ENCODE measurements at regions not wholly inside any gene's neighbourhood (a gene's known extent, or its start where the extent isn't known, plus 50 kb on each side); places are given as distances from the start of the nearest gene placed in this dataset.

- BruUV-seq (replicated peaks): no TSS peak
- Histone ChIP-seq H4K91ac (ENCODE audit: insufficient read depth, low read depth, low read length) (no peak overlapping the region), H3K27ac (ENCODE audit: insufficient read depth, low read length) (no peak overlapping the region), H3K9ac (ENCODE audit: low read depth, low read length) (no peak overlapping the region), H3K36me3 (ENCODE audit: control insufficient read depth, insufficient read depth, low read length) (no peaks in the 10 kb centered on the region), H2BK120ac (ENCODE audit: low read depth, low read length) (no peak overlapping the region), H2AK5ac (ENCODE audit: low read depth, low read length) (no peak overlapping the region), H3K56ac (ENCODE audit: extremely low read depth, insufficient read depth, low read length) (no peak overlapping the region), H3K4me3 (ENCODE audit: insufficient read depth, low read depth, low read length) (no peak overlapping the region), H2AK9ac (replicated peaks; ENCODE audit: low read depth, low read length, poor library complexity) (no peak overlapping the region), H2BK5ac (ENCODE audit: low read depth, low read length, poor library complexity, severe bottlenecking) (no peak overlapping the region), H3K27me3 (ENCODE audit: control insufficient read depth, insufficient read depth, low read length) (no peaks in the 10 kb centered on the region), H3K14ac (replicated peaks; ENCODE audit: low read depth, low read length) (no peak overlapping the region), H3K4me2 (ENCODE audit: low read depth, low read length) (no peak overlapping the region), H4K8ac (ENCODE audit: low read depth in 2 of 2, low read length in 2 of 2) (no peak overlapping the region), H3K18ac (ENCODE audit: low read depth, low read length) (no peak overlapping the region), H3K4ac (ENCODE audit: low read depth, low read length) (no peak overlapping the region), H3K9me3 (ENCODE audit: control insufficient read depth, insufficient read depth, low read length) (no peaks in the 10 kb centered on the region), H3K4me1 (ENCODE audit: control insufficient read depth, insufficient read depth, low read length) (no peaks in the 10 kb centered on the region), H3K23ac (ENCODE audit: low read depth, low read length) (no peak overlapping the region), H4K5ac (ENCODE audit: low read depth, low read length) (no peak overlapping the region), H3K9me1 (ENCODE audit: insufficient read depth, low read length) (no peaks in the 10 kb centered on the region), H2BK20ac (ENCODE audit: low read depth, low read length) (no peak overlapping the region), H2AFZ (replicated peaks; ENCODE audit: low read length, poor library complexity) (no peak overlapping the region), H3K79me1 (ENCODE audit: low read depth in 1 of 2, low read length in 2 of 2) (no peaks in the 10 kb centered on the region), H2BK15ac (ENCODE audit: low read depth, low read length) (no peak overlapping the region), H4K20me1 (ENCODE audit: insufficient read depth, low read length) (no peaks in the 10 kb centered on the region)
- CTCF ChIA-PET: no interaction called here
- ATAC-seq (ENCODE audit: low read depth): no peak
- in situ Hi-C loops (cut with MboI; ENCODE audit: low sequenced_read_pairs) (no loop called here), dilution Hi-C loops (cut with HindIII; ENCODE audit: low sequenced_read_pairs, unreplicated experiment) (no loop called here), intact Hi-C loops (cut with micrococcal nuclease) (no loop called here)
- TF ChIP-seq MXI1 (IDR thresholded peaks at IDR 0.05; ENCODE audit: borderline replicate concordance, low read depth, low read length) (no peak), ELK1 (IDR thresholded peaks at IDR 0.05; ENCODE audit: borderline replicate concordance, low read depth, low read length) (no peak), POLR2A (IDR thresholded peaks at IDR 0.05; ENCODE audit: low read depth, low read length) (no peak), FOS (IDR thresholded peaks at IDR 0.05; ENCODE audit: low read depth, low read length) (no peak), SMC3 (IDR thresholded peaks at IDR 0.05; ENCODE audit: low read depth, low read length) (no peak), USF2 (IDR thresholded peaks at IDR 0.05; ENCODE audit: low read depth, low read length) (no peak), RFX5 (IDR thresholded peaks at IDR 0.05; ENCODE audit: low read depth, low read length) (no peak), CHD1 (IDR thresholded peaks at IDR 0.05; ENCODE audit: low read depth, low read length) (no peak), NFE2L2 (IDR thresholded peaks at IDR 0.05; ENCODE audit: low read depth, low read length) (no peak), BHLHE40 (IDR thresholded peaks at IDR 0.05; ENCODE audit: low read depth, low read length) (no peak), RCOR1 (IDR thresholded peaks at IDR 0.05; ENCODE audit: insufficient replicate concordance, low read length) (no peak), CEBPB (IDR thresholded peaks at IDR 0.05; ENCODE audit: low read depth, low read length) (no peak), MAZ (IDR thresholded peaks at IDR 0.05; ENCODE audit: borderline replicate concordance, low read depth, low read length) (no peak), RAD21 (IDR thresholded peaks at IDR 0.05; ENCODE audit: low read length) (no peak), MAFK (IDR thresholded peaks at IDR 0.05; ENCODE audit: low read depth, low read length) (no peak)
- TF ChIP-seq, protein P1, sequence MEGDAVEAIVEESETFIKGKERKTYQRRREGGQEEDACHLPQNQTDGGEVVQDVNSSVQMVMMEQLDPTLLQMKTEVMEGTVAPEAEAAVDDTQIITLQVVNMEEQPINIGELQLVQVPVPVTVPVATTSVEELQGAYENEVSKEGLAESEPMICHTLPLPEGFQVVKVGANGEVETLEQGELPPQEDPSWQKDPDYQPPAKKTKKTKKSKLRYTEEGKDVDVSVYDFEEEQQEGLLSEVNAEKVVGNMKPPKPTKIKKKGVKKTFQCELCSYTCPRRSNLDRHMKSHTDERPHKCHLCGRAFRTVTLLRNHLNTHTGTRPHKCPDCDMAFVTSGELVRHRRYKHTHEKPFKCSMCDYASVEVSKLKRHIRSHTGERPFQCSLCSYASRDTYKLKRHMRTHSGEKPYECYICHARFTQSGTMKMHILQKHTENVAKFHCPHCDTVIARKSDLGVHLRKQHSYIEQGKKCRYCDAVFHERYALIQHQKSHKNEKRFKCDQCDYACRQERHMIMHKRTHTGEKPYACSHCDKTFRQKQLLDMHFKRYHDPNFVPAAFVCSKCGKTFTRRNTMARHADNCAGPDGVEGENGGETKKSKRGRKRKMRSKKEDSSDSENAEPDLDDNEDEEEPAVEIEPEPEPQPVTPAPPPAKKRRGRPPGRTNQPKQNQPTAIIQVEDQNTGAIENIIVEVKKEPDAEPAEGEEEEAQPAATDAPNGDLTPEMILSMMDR (conservative IDR thresholded peaks at IDR 0.05; ENCODE audit: low read depth, low read length): no peak
- POLR2A ChIA-PET (ENCODE audit: unreplicated experiment): no interaction called here
- WGBS, 2 experiments (ENCODE audit: extremely low coverage in 2 of 2, insufficient read length in 1 of 2): no CpG with 5 or more reads among the region's 1 CpG
- no peak for DNase-seq
These were observed 530.2 kb upstream of the MAN1A1 start for GRCh38 chr6:119879731-119880130.

Data from IMR-90 (cell line).